Right ventricle myocardium superior (tissue), 1 donor: ENCODE measurements at regions not wholly inside any gene's neighbourhood (a gene's known extent, or its start where the extent isn't known, plus 50 kb on each side); places are given as distances from the start of the nearest gene placed in this dataset.

Source experiments
- ATAC-seq: fragments of 200-7000 bp; cut with Tn5 transposase; one replicate; pipeline ENCODE4 v1.9.1; 2020; ENCODE audit warnings: mild to moderate bottlenecking; ENCODE audit not compliant: poor library complexity
- DNase-seq: peaks from one replicate; pipeline ENCODE4 v3.0.0-alpha.2; 2020
- intact Hi-C: fragments of 100-400 bp; cut with DNase I; formaldehyde crosslinking; loops from one replicate; pipeline ENCODE4 v1.11.2; 2022
- donor health status: DM: no; HTN: yes; CAD: no; lungs with severe emphysema.

DNA sequence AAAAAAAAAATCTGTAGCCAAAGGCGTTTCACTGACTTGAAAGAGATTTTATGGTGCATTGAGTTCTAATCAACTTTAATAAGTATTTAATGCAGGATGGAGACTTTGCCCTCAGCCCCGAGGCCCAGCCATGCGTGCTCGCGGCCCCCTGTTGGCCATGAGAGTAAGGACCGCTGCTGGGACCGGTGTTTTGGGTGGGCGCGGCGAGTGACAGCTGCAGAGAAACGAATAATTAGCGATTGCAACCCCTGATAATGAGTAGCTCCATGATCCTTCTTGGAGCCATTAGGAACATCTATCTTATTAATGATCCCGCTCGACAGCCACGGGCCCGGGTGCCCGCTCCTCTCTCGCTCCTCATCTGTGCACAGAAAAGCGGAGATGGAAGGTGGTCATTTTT is 347.4 kb downstream of the RPS24 start:
- no peak for DNase-seq
- intact Hi-C loops, result no loop called here

DNA sequence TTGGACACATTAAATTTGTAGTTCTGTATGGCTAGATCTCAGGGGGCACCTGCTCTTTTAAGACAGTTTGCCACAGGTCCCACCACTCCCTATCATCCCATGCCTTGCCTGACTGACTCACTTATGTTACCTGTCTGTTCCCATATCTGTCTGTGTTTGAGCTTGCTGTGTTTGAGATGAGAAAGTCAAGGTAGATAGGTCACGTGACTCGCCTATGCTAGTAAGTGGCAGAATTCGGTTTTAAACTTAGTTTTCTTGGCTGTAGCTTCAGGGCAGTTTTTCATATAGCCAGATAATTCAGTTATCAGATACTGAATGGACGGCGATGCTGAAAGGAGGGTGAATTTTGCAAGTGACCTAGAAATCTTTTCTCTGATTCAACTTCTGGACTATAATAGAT is 348.4 kb downstream of the RPS24 start:
- DNase-seq, result no peak
- intact Hi-C loops, result no loop called here
- ATAC-seq, result no peak

More for the DNA sequence above, 347.4 kb downstream of the RPS24 start:
- no peak for ATAC-seq

DNA sequence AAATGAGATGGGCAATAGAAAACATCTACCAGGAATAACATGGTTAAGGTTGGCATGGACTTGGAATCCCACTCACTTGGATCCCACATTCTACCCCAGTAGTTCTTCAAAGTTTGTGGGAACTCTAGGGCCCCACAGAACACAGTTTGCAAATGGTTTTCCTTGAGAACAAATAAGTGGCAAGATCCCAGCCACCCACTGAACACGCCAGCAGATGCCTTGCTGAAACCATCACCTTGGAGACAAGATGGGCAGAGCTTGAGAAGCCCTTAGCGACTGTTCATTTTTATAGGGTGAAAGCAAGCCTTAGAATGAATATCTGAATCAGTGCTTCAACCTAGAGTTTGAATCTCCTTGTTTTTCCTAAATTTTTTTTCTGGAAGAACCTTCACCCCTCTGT is 349.1 kb downstream of the RPS24 start:
- intact Hi-C loops, result no loop called here
- DNase-seq, result no peak
- ATAC-seq, result no peak

DNA sequence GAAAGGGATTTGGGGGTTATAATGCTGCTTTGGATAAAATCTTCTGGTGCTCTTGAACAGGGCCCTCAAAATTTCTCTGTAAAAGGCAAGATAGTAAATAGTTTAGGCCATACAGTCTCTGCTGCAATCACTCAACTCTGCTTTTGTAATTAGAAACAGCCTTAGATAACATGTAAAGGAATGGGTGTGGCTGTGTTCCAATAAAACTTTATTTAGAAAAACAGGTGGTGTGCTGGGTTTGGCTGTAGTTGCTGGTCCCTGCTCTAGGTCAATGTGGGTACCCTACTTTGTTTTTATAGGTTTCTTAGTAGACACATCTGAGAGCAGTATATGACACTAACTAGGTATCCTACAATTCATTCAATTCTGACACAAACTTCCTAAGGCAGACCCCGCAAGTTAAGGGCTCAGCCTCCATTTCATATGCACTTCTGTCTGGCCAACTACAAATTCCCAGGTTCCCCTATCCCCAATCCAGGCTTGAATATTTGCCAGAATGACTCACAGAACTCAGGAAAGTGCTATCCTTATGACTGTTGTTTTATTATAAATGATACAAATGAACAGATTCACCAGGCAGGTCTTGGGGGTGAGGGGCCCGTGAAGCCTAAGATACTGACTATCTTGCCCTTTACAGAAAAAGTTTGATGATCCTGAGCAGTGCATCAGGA is 349.9 kb downstream of the RPS24 start:
- intact Hi-C loops, result no loop called here
- no peak for DNase-seq
- no peak for ATAC-seq

DNA sequence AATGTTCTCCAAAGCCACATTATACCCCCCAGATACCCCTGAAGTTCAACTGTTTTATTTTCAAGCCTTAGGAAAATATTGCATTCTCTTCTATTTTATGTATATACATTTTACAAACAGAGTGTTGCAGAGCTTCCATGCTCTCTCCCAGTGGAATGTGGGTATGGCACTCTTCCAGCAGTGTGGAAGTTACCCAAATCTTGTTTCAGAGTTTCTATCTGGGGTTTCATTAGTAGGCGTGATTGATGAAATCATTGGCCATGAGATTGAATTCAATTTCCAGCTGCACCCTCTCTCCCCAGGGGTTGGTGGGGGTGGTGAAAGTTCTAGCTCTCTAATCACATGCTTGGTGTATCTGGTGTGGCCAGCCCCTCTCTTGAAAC is 350.4 kb downstream of the RPS24 start:
- intact Hi-C loops, result no loop called here

DNA sequence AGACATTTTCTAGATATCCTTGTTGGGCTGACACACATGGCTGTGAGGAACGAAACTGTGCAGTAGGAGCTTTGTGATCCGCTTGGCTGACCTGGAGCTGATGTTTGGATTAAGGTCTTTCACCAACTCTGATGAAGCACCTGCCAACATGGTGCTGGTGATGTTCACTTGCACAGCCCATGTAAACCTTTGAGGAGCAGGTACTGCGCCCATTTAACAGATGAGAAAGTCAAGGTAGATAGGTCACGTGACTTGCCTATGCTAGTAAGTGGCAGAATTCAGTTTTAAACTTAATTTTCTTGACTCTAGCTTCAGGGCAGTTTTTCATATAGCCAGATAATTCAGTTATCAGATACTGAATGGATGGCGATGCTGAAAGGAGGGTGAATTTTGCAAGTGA is 351.9 kb downstream of the RPS24 start:
- no peak for DNase-seq
- no peak for ATAC-seq
- intact Hi-C loops, result no loop called here

More for the DNA sequence above, 350.4 kb downstream of the RPS24 start:
- ATAC-seq (no peak), DNase-seq (no peak)

DNA sequence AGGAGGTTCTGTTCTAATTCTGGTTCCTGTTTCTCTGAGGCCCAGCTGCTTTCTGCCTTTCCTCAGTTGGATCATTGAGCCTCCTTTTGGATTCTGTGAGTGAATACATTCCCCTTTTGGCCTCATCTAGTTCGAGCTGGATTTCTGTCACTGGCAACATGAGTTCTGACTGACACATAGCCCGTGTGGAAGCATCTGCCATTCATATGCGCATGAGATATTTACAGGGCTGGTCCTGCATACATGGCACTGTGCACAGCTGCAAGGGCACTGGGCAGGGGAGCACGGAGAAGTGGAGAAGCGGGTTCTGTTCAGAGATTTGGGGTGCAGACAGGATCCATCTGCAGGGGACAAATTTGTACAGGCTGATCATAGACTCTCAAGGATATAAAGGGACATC is 352.8 kb downstream of the RPS24 start:
- ATAC-seq, result no peak
- DNase-seq, result no peak
- intact Hi-C loops, result no loop called here

DNA sequence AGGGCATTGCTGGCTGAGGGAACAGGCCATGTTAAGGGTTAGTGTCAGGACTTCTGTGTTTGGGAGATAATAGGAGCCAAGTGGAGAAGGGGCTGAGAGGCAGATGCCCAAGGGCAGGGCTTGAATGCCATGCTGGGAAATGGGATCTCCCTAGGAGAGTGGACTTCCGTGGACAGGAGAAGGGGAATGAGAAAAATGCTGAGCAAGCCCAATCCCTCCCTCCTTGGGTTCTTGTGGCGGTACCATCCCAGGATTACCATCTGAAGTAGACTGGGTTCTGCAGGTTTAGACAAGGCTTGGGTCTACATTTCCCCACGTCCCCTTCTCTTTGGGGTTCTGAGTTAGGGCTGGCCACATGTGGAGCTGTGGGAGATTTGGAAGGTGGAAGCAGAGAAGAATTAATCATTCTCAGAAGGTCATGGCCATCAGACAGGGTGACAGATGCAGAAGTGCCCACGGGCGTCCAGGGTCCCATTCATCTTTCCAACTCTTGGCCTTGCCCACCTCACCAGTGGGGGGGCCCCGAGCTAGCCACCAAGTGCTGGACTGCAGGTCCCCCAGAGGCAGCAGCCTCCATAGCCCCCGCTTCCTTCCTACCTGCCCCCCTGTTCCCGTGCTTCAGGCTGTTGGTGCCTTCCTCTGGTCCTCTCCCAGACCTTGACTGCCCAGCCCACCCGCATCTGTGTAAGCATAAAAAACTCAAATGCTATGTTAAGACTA is 354.8 kb downstream of the RPS24 start:
- ATAC-seq (no peak), DNase-seq (no peak)
- intact Hi-C loops, result no loop called here

DNA sequence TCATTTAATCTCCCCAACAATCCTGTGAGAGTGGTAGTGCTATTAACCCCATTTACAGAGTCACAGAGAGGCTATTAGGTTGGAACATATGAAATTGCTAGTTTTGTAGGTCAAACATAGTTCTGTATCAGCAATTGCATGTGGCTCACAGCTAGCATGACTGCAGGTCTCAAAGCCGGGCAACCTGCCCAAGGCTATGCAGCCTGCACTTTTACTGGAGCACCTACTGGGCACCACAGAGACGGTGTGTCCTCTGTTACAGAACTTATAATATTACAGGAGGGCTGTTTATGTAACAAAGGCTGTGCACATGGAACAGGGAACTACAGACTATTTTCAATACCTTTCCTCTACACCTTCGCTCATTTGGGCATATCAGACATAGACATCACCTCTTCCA is 355.8 kb downstream of the RPS24 start:
- peak; percentile 56 for ATAC-seq
- intact Hi-C loops, result no loop called here
- DNase-seq, result no peak

DNA sequence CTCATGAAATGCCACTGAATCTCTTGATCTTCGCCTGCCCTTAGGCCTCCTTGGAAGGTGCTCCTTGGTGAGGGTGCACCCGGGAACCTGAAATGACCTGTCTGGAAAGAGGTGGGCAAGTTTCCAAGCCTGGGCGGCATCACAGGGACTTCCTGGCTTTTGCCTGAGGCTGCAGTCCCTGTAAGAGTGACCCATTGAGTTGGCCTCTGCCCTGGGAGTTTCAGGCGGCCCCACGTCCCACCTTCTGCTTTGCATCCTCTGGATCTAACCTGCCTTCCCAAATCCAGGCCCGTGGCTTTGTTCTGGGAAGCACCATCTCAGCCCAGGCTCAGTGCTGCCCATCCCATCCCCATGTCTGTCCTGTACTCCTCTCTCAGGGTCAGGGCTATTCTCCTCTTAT is 356.4 kb downstream of the RPS24 start:
- DNase-seq, result no peak

DNA sequence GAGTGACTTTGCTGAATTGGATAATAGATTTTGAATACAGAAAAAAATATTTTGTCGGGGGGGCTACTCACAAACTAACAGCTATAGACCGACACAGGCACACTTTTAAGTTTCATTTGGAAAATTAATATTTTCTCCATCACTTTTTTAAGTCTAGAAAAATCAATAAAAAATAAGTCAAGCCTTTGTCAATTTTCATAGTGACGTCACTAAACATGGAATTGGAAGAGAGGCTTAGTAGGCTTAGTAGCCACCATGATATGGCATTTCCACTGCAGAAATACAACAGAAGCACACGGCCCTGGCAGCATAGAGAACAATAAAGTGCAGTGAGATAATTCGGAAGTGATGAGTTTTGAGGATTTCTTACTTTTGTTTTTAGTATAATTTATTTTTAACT is 357.2 kb downstream of the RPS24 start:
- intact Hi-C loops, result no loop called here
- DNase-seq, result no peak
- ATAC-seq, result no peak

More for the DNA sequence above, 356.4 kb downstream of the RPS24 start:
- ATAC-seq, result no peak
- intact Hi-C loops, result no loop called here

DNA sequence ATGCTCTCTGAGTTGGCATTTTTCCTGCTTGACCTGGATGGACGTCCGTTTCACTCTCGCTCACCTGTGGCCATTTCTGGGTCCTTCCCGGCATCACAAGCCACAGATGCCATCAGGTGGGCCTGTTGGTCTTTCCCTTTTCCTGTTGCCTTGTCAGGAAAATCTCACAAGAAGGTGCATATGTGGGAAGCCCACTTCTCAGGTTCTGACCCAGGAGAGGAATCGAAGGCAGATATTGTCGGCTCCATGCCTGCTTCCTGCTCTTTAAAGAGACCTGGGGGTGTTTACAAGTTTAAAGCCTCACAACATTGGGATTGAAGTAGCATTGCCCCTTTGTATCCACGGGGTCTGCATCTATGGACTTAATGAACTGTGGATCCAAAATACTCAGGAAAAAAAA is 357.9 kb downstream of the RPS24 start:
- ATAC-seq, result no peak
- intact Hi-C loops, result no loop called here
- DNase-seq, result no peak

DNA sequence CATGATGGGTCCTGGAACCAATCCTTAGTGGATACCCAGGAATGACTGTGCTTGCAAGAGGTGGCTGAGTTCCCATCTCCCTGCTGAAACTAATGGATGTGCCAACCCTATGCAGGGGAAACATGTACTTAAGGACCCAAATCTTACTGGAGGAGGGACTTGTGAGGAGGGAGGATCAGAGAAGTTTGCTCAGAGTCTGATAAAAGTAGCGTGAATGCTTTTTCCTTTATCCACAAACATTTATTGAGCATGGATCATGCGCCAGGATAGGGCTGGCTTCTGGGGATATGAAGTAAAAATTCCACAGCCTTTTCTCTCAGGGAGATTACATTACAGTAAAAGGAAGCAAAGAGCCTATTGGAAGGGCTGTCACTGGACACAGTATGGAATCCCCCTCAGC is 358.5 kb downstream of the RPS24 start:
- DNase-seq (no peak), ATAC-seq (no peak)
- intact Hi-C loops, result no loop called here

DNA sequence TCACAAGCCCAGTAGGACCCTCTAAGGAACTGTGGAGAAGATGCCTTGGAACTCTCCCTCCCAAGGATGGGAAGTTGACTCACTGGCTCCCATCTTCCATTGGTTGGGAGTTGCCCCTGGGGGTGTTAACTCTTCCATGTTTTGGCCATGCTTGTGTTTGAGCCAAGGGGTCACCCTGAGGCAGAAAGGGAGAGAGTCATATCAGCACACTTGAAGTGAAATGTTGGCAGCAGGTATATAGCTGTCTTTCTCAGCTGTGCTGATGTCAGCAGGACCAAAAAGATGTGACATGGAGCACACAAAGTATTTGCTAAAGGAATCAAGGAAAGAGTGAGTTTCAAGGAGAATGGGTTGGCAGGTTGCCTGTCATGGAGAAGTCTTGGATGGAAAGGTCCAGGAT is 359.4 kb downstream of the RPS24 start:
- no peak for DNase-seq
- intact Hi-C loops, result no loop called here
- ATAC-seq, result peak; percentile 68

DNA sequence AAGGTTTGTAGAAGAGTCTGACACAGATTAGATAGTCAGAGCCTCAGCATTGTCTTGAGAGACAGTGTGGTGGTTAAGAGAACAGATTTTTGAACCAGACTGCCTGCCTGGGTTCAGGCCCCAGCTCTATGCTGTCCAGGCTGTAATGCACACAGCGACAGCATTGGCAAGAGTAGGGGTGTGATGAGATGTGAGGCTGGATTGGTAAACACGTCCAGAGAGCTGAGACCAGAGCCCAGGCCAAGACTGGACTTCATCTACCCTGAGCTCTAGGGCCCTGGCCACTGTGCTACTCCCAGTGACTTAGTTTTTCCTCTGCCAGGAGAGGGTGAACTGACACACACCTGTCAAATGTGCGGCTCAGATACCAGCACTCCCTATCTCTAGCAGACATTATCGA is 360.4 kb downstream of the RPS24 start:
- intact Hi-C loops, result no loop called here
- ATAC-seq (peak; percentile 43), DNase-seq (no peak)

DNA sequence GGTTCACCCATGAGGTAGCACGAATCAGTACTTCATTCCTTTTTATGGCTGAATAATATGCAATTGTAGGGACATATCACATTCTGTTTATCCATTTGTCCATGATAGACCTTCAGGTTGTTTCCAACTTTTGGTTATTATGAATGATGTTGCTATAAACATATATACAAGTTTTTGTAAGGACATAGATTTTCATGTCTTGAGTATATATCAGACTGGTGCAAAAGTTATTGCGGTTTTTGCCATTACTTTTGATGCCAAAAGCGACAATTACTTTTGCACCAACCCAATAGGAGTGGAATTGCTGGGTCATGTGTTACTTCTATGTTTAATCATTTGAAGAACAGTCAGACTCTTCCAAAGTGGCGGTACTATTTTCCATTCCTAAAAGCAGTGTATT is 361.5 kb downstream of the RPS24 start:
- intact Hi-C loops, result no loop called here
- ATAC-seq (no peak), DNase-seq (no peak)

DNA sequence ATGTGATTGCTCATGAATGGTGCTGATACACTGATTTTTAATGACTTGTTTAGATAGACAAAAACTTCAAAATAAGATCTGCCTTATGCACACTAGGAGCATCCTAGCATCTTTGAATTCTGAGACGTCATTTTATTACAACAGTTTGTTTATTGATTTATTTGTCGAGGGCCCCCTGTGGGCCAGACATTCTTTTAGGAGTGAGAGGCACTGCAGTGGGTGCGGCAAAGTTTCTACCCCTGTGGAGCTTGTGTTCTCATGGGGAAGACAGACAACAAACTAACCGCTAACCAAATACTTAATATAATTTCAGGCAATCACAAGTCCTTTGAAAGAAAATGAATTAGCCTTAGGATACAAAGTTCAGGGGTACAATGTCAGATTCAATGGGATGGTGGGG is 363.1 kb downstream of the RPS24 start:
- no peak for ATAC-seq

DNA sequence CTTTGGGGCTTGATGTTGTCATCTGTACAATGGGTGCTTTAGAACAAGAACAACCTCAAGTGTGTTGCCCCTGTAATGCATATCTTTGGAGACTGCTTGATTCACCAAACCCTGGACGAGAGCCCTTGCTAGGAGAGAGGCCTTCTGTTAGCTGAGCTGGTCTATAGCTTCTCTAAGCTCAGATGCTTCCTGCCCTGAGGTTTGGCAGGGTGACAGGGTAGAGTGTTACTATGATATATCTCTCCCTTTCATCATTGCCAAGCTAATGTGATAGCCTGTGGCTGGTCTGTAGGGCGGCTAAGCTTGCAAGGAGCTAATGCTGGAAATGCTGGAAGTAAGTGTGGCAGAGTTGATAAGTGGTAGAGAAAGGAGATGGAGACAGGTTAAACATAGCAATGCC is 364.1 kb downstream of the RPS24 start:
- intact Hi-C loops, result no loop called here
- no peak for ATAC-seq
- no peak for DNase-seq

More for the DNA sequence above, 363.1 kb downstream of the RPS24 start:
- no peak for DNase-seq
- intact Hi-C loops, result no loop called here

DNA sequence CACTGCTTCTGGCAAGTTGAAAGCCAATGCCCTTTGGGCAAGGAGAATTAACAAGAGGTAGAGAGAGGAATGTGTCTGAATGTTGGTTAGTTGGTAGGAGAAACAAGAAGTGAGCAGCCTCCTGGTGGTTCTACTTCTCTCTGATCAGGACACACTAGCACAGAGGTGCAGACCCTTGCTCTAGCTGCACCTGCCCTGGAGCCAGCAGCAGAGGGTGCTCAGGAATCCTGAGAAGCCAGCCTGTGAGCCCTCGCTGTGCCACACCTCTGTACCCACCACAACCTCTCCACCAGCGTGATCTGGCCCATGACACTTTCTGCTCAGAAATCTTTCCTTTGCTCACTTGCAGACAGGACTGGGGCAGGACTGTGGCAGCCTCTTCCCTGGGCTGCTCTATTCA is 364.7 kb downstream of the RPS24 start:
- DNase-seq, result no peak
- no peak for ATAC-seq
- intact Hi-C loops, result no loop called here

DNA sequence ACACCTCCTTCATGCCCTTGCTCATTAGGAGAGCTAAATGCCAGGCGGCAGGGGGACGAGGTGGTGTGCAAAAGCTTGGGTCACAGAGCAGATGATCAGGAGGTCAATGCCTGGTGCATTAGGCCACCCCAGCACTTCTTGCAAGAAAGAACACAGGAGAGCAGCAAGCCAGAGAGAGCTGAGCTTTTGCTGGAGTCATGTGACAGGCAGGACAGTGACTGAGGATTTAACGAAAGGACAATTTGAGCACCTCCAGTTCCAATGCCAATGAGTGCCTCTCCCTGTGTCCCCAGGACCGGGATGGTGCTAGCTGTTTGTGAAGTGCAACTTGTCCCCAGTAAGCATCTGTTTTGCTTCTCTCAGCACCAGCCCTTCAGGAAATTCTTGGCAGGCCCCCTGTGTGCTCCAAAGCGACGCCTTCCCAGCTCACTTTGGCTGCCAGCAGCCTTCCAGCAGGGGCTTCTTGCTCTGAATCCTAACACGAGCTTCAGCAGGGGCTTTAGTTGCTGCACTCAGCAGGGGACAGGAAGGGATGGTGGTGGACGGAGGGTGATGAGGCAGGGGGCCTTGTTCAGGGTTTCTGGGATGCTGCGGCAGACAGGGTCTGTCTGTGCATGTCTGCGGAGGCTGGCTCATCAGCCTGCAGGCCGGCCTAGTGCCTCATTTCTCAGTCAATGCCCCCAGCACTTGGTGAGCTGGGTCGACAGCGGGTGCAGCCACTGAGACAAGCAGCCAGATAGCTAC is 368.1 kb downstream of the RPS24 start:
- intact Hi-C loops, result no loop called here
- ATAC-seq (peak; percentile 95), DNase-seq (peak; percentile 59)
